Endothelial cell of umbilical vein (primary cell): ENCODE measurements at regions not wholly inside any gene's neighbourhood (a gene's known extent, or its start where the extent isn't known, plus 50 kb on each side); places are given as distances from the start of the nearest gene placed in this dataset.

Experiments used
- CTCF ChIP-seq, 2 donors: IDR thresholded peaks; 1 replicate in 1 of 2; 2 replicates in 1 of 2; pipeline ENCODE4 v1.5.1; 2011; ENCODE audit warnings: low read length in 2 of 2, mild to moderate bottlenecking in 2 of 2, moderate library complexity in 2 of 2, control low read depth in 1 of 2, inconsistent platforms in 1 of 2, low read depth in 1 of 2; ENCODE audit not compliant: insufficient read depth in 1 of 2; ENCODE audit errors: extremely low read depth in 1 of 2
- EZH2 ChIP-seq: IDR thresholded peaks from 2 replicates; pipeline ENCODE4 v1.6.1; 2012; ENCODE audit warnings: borderline replicate concordance, low read depth, mild to moderate bottlenecking, moderate library complexity, low read length, inconsistent platforms; ENCODE audit not compliant: severe bottlenecking
- FOS ChIP-seq: IDR thresholded peaks from 2 replicates; pipeline ENCODE4 v1.6.1; 2011; ENCODE audit warnings: mild to moderate bottlenecking, low read length, moderate library complexity, borderline replicate concordance; ENCODE audit not compliant: insufficient read depth
- JUN ChIP-seq: IDR thresholded peaks from 2 replicates; pipeline ENCODE4 v1.6.1; 2011; ENCODE audit warnings: borderline replicate concordance, low read depth; ENCODE audit not compliant: insufficient read length, insufficient read depth
- MYC ChIP-seq: IDR thresholded peaks from one replicate; pipeline ENCODE4 v1.6.1; 2011; ENCODE audit warnings: mild to moderate bottlenecking, low read depth, low read length
- POLR2A ChIP-seq: IDR thresholded peaks from 2 replicates; pipeline ENCODE4 v1.6.1; 2012; ENCODE audit warnings: low read depth, mild to moderate bottlenecking, control low read depth, low read length
- POLR2AphosphoS5 ChIP-seq: IDR thresholded peaks from 2 replicates; pipeline ENCODE4 v1.6.1; 2012; ENCODE audit warnings: low read depth, mild to moderate bottlenecking, control low read depth, low read length, moderate library complexity; ENCODE audit not compliant: insufficient read depth
- TF ChIP-seq, protein P1 (sequence below): IDR thresholded peaks from 2 replicates; pipeline ENCODE4 v1.6.1; 2011; ENCODE audit not compliant: insufficient read depth, insufficient read length

GRCh38 chr2:125593036-125593435 lies 1062.9 kb upstream of the GYPC start:
- TF ChIP-seq POLR2A (no peak), CTCF (IDR thresholded peaks at IDR 0.05; ENCODE audit: extremely low read depth in 1 of 2, insufficient read depth in 1 of 2, low read depth in 1 of 2, low read length in 2 of 2) (no peak), FOS (no peak), POLR2AphosphoS5 (no peak), EZH2 (no peak), JUN (no peak), MYC (no peak)
- TF ChIP-seq, protein P1, sequence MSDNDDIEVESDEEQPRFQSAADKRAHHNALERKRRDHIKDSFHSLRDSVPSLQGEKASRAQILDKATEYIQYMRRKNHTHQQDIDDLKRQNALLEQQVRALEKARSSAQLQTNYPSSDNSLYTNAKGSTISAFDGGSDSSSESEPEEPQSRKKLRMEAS: no peak
